ENCODE measurements at regions not wholly inside any gene's neighbourhood (a gene's known extent, or its start where the extent isn't known, plus 50 kb on each side); places are given as distances from the start of the nearest gene placed in this dataset.

DNA sequence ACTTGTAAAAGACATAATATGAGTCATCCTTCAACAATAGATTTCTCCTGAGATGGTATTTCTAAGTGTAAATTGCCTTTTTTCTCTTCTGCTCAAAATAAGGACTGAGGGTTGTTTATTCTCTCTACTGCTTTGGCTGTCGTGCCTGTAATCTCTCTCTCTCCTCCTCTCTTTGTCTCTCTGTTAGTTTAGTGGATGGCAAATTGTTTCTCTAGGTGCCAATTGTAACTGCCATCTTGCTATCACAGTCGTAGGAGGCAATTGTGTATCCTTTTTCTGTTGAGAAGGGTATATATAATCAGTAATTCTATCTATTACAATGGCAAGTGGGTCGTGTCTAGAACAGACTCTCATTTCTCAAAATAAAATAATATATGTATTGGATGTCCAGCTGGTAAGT, 545.0 kb upstream of the FBXO33 start:
- Histone ChIP-seq H3K27me3 (ENCODE audit: control insufficient read depth in 1 of 2, insufficient read depth in 2 of 2, low read length in 2 of 2) (no peaks in the 10 kb centered on the region), H3K27ac (ENCODE audit: extremely low read length, insufficient read depth, low read length) (no peak overlapping the region), H3K36me3 (replicated peaks in 1 of 2; ENCODE audit: control insufficient read depth in 1 of 2, insufficient read depth in 2 of 2, low read length in 2 of 2) (no peaks in the 10 kb centered on the region), H3K4me3 (replicated peaks in 1 of 3; ENCODE audit: insufficient read depth in 1 of 3, low read depth in 2 of 3, low read length in 3 of 3) (no peak overlapping the region), H3K4me2 (ENCODE audit: low read depth, low read length) (no peak overlapping the region), H4K20me1 (ENCODE audit: insufficient read depth, low read length) (no peaks in the 10 kb centered on the region), H3K9ac (ENCODE audit: insufficient read depth, low read depth, low read length) (no peak overlapping the region), H2AFZ (ENCODE audit: low read length) (no peak overlapping the region), H3K9me3 (ENCODE audit: low read length) (no peaks in the 10 kb centered on the region), H3K4me1 (ENCODE audit: insufficient read depth, low read length) (no peaks in the 10 kb centered on the region), H3K79me2 (ENCODE audit: insufficient read depth, low read length) (no peaks in the 10 kb centered on the region)
- no peak for TF ChIP-seq HNRNPUL1 (IDR thresholded peaks at IDR 0.05; ENCODE audit: low read depth, low read length)
- TF ChIP-seq GZF1 (CRISPR knock-in tag; IDR thresholded peaks at IDR 0.05) = no peak
- TF ChIP-seq ELK4 (CRISPR knock-in tag; IDR thresholded peaks at IDR 0.05; ENCODE audit: borderline replicate concordance) = no peak
- TF ChIP-seq MTF1 (CRISPR knock-in tag; IDR thresholded peaks at IDR 0.05) = no peak
- TF ChIP-seq ZSCAN31 (CRISPR knock-in tag; IDR thresholded peaks at IDR 0.05; ENCODE audit: low read depth) = no peak
- TF ChIP-seq ZNF562 (CRISPR knock-in tag; IDR thresholded peaks at IDR 0.05; ENCODE audit: borderline replicate concordance) = no peak
- TF ChIP-seq ZNF205 (CRISPR knock-in tag; IDR thresholded peaks at IDR 0.05) = no peak
- TF ChIP-seq, protein P1, sequence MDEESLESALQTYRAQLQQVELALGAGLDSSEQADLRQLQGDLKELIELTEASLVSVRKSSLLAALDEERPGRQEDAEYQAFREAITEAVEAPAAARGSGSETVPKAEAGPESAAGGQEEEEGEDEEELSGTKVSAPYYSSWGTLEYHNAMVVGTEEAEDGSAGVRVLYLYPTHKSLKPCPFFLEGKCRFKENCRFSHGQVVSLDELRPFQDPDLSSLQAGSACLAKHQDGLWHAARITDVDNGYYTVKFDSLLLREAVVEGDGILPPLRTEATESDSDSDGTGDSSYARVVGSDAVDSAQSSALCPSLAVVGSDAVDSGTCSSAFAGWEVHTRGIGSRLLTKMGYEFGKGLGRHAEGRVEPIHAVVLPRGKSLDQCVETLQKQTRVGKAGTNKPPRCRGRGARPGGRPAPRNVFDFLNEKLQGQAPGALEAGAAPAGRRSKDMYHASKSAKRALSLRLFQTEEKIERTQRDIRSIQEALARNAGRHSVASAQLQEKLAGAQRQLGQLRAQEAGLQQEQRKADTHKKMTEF (CRISPR knock-in tag; IDR thresholded peaks at IDR 0.05) = no peak
- DNase-seq (ENCODE audit: low spot score) (no peak), ATAC-seq (no peak), FAIRE-seq (no peak)
- WGBS (ENCODE audit: low lambda C conversion rate) = under 1% methylated on average over 3 of the region's 3 CpGs
- in situ Hi-C loops (cut with HindIII; ENCODE audit: extremely low pct_ligation_motif_present, low pct_unique_long_range_greater_than_20kb) (no loop called here), intact Hi-C loops (cut with micrococcal nuclease; ENCODE audit: unreplicated experiment) (no loop called here)
- no TSS peak for BruUV-seq (replicated peaks)
- CTCF ChIA-PET (ENCODE audit: low intra/inter-chr PET ratio, low total read pairs) = no interaction called here
- POLR2A ChIA-PET = no interaction called here

All from HepG2 (cell line).